K562 (cell line): ENCODE measurements at regions not wholly inside any gene's neighbourhood (a gene's known extent, or its start where the extent isn't known, plus 50 kb on each side); places are given as distances from the start of the nearest gene placed in this dataset.

ENCODE experiments used
- EZH2 ChIP-seq: IDR thresholded peaks from 2 replicates; pipeline ENCODE4 v1.6.1; 2012; ENCODE audit warnings: low read depth, mild to moderate bottlenecking, inconsistent platforms, low read length, borderline replicate concordance
- HNRNPH1 ChIP-seq: fragments of 200-400 bp; formaldehyde crosslinking; optimal IDR thresholded peaks from 2 replicates; pipeline ENCODE3; 2017; ENCODE audit warnings: low read depth, mild to moderate bottlenecking, low read length, moderate library complexity
- LARP7 ChIP-seq: fragments of 450-650 bp; IDR thresholded peaks from 2 replicates; pipeline ENCODE4 v1.6.1; 2016
- RUNX1 ChIP-seq: sonication (generic); IDR thresholded peaks from 2 replicates; pipeline ENCODE4 v1.6.1; 2016; ENCODE audit warnings: antibody characterized with exemption, low read depth
- ZNF140 ChIP-seq: fragments of 250-450 bp; sonication (Bioruptor Pico); IDR thresholded peaks from 2 replicates; pipeline ENCODE4 v1.8.0; 2021; ENCODE audit warnings: moderate library complexity, mild to moderate bottlenecking, inconsistent platforms
- ZNF324 ChIP-seq: fragments of 250-450 bp; sonication (Bioruptor Pico); IDR thresholded peaks from 2 replicates; pipeline ENCODE4 v1.4.0; 2020; ENCODE audit warnings: mild to moderate bottlenecking
- ZNF57 ChIP-seq: fragments of 450-650 bp; formaldehyde crosslinking; IDR thresholded peaks from 2 replicates; pipeline ENCODE4 v1.4.0; 2020; ENCODE audit warnings: mild to moderate bottlenecking, moderate library complexity
- ZNF586 ChIP-seq: fragments of 450-650 bp; formaldehyde crosslinking; conservative IDR thresholded peaks from 2 replicates; pipeline ENCODE4 v1.4.0; 2020; ENCODE audit warnings: mild to moderate bottlenecking, moderate library complexity
- ZNF75A ChIP-seq: fragments of 450-650 bp; formaldehyde crosslinking; IDR thresholded peaks from 2 replicates; pipeline ENCODE4 v1.4.0; 2020; ENCODE audit warnings: mild to moderate bottlenecking
- TF ChIP-seq, protein P1 (sequence below): fragments of 450-650 bp; IDR thresholded peaks from 2 replicates; pipeline ENCODE4 v1.6.1; 2016; ENCODE audit warnings: mild to moderate bottlenecking, moderate library complexity
- TF ChIP-seq, protein P2 (sequence below): fragments of 450-650 bp; IDR thresholded peaks from 2 replicates; pipeline ENCODE4 v1.6.1; 2017; ENCODE audit warnings: mild to moderate bottlenecking, moderate library complexity
- TF ChIP-seq, protein P3 (sequence below): fragments of 450-650 bp; formaldehyde crosslinking; IDR thresholded peaks from 2 replicates; pipeline ENCODE4 v1.4.0; 2020; ENCODE audit warnings: mild to moderate bottlenecking, mixed read lengths

DNA sequence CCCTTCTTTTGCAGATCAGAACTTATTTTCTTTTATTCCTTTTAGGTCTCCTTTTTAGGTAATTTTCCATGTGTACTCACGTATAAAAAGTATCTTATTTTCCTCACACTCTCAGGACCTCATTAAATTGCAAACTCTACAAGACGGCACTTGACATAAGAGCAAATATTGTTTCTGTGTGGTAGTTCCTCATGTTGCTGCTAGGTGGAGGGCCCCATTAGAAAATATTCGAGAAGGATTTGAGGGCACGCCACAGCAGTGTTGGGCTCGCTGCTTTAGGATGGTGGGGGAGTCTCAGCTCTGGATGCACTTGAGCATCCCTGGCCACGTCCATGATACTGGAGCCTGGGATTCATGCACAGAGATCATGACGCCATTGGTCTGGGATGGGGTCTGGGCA, 64.9 kb upstream of the ZFP64 start (continued):
- TF ChIP-seq, protein P1, sequence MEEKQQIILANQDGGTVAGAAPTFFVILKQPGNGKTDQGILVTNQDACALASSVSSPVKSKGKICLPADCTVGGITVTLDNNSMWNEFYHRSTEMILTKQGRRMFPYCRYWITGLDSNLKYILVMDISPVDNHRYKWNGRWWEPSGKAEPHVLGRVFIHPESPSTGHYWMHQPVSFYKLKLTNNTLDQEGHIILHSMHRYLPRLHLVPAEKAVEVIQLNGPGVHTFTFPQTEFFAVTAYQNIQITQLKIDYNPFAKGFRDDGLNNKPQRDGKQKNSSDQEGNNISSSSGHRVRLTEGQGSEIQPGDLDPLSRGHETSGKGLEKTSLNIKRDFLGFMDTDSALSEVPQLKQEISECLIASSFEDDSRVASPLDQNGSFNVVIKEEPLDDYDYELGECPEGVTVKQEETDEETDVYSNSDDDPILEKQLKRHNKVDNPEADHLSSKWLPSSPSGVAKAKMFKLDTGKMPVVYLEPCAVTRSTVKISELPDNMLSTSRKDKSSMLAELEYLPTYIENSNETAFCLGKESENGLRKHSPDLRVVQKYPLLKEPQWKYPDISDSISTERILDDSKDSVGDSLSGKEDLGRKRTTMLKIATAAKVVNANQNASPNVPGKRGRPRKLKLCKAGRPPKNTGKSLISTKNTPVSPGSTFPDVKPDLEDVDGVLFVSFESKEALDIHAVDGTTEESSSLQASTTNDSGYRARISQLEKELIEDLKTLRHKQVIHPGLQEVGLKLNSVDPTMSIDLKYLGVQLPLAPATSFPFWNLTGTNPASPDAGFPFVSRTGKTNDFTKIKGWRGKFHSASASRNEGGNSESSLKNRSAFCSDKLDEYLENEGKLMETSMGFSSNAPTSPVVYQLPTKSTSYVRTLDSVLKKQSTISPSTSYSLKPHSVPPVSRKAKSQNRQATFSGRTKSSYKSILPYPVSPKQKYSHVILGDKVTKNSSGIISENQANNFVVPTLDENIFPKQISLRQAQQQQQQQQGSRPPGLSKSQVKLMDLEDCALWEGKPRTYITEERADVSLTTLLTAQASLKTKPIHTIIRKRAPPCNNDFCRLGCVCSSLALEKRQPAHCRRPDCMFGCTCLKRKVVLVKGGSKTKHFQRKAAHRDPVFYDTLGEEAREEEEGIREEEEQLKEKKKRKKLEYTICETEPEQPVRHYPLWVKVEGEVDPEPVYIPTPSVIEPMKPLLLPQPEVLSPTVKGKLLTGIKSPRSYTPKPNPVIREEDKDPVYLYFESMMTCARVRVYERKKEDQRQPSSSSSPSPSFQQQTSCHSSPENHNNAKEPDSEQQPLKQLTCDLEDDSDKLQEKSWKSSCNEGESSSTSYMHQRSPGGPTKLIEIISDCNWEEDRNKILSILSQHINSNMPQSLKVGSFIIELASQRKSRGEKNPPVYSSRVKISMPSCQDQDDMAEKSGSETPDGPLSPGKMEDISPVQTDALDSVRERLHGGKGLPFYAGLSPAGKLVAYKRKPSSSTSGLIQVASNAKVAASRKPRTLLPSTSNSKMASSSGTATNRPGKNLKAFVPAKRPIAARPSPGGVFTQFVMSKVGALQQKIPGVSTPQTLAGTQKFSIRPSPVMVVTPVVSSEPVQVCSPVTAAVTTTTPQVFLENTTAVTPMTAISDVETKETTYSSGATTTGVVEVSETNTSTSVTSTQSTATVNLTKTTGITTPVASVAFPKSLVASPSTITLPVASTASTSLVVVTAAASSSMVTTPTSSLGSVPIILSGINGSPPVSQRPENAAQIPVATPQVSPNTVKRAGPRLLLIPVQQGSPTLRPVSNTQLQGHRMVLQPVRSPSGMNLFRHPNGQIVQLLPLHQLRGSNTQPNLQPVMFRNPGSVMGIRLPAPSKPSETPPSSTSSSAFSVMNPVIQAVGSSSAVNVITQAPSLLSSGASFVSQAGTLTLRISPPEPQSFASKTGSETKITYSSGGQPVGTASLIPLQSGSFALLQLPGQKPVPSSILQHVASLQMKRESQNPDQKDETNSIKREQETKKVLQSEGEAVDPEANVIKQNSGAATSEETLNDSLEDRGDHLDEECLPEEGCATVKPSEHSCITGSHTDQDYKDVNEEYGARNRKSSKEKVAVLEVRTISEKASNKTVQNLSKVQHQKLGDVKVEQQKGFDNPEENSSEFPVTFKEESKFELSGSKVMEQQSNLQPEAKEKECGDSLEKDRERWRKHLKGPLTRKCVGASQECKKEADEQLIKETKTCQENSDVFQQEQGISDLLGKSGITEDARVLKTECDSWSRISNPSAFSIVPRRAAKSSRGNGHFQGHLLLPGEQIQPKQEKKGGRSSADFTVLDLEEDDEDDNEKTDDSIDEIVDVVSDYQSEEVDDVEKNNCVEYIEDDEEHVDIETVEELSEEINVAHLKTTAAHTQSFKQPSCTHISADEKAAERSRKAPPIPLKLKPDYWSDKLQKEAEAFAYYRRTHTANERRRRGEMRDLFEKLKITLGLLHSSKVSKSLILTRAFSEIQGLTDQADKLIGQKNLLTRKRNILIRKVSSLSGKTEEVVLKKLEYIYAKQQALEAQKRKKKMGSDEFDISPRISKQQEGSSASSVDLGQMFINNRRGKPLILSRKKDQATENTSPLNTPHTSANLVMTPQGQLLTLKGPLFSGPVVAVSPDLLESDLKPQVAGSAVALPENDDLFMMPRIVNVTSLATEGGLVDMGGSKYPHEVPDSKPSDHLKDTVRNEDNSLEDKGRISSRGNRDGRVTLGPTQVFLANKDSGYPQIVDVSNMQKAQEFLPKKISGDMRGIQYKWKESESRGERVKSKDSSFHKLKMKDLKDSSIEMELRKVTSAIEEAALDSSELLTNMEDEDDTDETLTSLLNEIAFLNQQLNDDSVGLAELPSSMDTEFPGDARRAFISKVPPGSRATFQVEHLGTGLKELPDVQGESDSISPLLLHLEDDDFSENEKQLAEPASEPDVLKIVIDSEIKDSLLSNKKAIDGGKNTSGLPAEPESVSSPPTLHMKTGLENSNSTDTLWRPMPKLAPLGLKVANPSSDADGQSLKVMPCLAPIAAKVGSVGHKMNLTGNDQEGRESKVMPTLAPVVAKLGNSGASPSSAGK = no peak
- no peak for TF ChIP-seq HNRNPH1
- TF ChIP-seq ZNF586 = no peak
- TF ChIP-seq, protein P2, sequence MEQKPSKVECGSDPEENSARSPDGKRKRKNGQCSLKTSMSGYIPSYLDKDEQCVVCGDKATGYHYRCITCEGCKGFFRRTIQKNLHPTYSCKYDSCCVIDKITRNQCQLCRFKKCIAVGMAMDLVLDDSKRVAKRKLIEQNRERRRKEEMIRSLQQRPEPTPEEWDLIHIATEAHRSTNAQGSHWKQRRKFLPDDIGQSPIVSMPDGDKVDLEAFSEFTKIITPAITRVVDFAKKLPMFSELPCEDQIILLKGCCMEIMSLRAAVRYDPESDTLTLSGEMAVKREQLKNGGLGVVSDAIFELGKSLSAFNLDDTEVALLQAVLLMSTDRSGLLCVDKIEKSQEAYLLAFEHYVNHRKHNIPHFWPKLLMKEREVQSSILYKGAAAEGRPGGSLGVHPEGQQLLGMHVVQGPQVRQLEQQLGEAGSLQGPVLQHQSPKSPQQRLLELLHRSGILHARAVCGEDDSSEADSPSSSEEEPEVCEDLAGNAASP = no peak
- TF ChIP-seq ZNF75A (CRISPR knock-in tag) = no peak
- TF ChIP-seq ZNF140 = no peak
- TF ChIP-seq ZNF57 = no peak
- TF ChIP-seq ZNF324 (CRISPR knock-in tag) = no peak
- TF ChIP-seq, protein P3, sequence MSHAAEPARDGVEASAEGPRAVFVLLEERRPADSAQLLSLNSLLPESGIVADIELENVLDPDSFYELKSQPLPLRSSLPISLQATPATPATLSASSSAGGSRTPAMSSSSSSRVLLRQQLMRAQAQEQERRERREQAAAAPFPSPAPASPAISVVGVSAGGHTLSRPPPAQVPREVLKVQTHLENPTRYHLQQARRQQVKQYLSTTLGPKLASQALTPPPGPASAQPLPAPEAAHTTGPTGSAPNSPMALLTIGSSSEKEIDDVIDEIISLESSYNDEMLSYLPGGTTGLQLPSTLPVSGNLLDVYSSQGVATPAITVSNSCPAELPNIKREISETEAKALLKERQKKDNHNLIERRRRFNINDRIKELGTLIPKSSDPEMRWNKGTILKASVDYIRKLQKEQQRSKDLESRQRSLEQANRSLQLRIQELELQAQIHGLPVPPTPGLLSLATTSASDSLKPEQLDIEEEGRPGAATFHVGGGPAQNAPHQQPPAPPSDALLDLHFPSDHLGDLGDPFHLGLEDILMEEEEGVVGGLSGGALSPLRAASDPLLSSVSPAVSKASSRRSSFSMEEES (CRISPR knock-in tag) = no peak
- no peak for TF ChIP-seq EZH2
- no peak for TF ChIP-seq RUNX1
- no peak for TF ChIP-seq LARP7
